Fibroblast of skin of right biceps (primary cell): ENCODE measurements at regions not wholly inside any gene's neighbourhood (a gene's known extent, or its start where the extent isn't known, plus 50 kb on each side); places are given as distances from the start of the nearest gene placed in this dataset.
"Not testable (repeated sequence)": the region's sequence is repeated elsewhere in the genome, so short reads cannot be mapped to it uniquely, and the experiment has no call there.

Experiments
- DNase-seq: peaks from one replicate; pipeline ENCODE4 v3.0.0-alpha.2; 2013

GRCh38 chr4:54586320-54586955, 71.3 kb upstream of the KIT start:
- DNase-seq = peak; percentile 63

- DNase-seq = peak; percentile 5
Observed at GRCh38 chr4:54587107-54587891, 70.5 kb upstream of the KIT start.

- DNase-seq = no peak
Observed at GRCh38 chr4:54588404-54588803, 69.4 kb upstream of the KIT start.

- no peak for DNase-seq
Observed at GRCh38 chr4:54589586-54589985, 68.2 kb upstream of the KIT start.

GRCh38 chr4:54593795-54594322, 63.9 kb upstream of the KIT start:
- no peak for DNase-seq

GRCh38 chr4:54596201-54596600, 61.6 kb upstream of the KIT start:
- DNase-seq = no peak

GRCh38 chr4:54597678-54598077, 60.1 kb upstream of the KIT start:
- not testable (repeated sequence) for DNase-seq

GRCh38 chr4:54602175-54602574, 55.6 kb upstream of the KIT start:
- not testable (repeated sequence) for DNase-seq

- DNase-seq = no peak
Observed at GRCh38 chr4:54607067-54607466, 50.7 kb upstream of the KIT start.

GRCh38 chr4:54607521-54607920, 50.2 kb upstream of the KIT start:
- no peak for DNase-seq
